HPDE6-E6E7 (cell line): ENCODE measurements at regions not wholly inside any gene's neighbourhood (a gene's known extent, or its start where the extent isn't known, plus 50 kb on each side); places are given as distances from the start of the nearest gene placed in this dataset.

ENCODE experiments used
- DNase-seq: peaks from one replicate; pipeline ENCODE4 v3.0.0; 2011; ENCODE audit warnings: missing footprints; ENCODE audit errors: extremely low spot score

DNA sequence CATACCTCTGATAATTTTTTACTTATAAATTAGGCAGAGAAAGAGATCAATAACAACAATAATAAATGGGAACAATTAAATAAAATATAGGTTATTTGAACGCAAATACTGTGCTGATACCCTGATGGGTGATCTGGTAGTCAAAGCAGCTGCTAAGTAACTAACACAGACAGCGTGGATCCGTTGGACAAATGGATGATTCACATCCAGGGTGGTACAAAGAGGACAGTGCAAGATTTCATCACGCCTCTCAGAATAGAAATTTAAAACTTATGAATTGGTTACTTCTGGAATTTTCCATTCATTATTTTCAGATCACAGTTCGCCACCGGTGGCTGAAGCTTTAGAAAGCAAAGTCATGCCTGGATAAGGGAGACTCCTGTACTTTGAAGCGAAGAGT, 1066.0 kb upstream of the ADGRL3 start:
- DNase-seq: no peak

DNA sequence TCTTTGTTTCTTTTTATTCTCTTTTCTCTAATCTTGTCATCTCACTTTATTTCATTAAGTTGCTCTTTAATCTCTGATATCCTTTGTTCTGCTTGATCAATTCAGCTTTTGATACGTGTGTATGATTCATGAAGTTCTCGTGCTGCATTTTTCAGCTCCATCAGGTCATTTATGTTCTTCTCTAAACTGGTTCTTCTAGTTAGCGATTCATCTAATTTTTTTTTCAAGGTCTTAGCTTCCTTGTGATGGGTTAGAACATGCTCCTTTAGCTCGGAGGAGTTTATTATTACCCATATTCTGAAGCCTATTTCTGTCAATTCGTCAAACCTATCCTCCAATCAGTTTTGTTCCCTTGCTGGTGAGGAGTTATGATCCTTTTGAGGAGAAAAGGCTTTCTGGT, 1045.0 kb upstream of the ADGRL3 start:
- DNase-seq: no peak

DNA sequence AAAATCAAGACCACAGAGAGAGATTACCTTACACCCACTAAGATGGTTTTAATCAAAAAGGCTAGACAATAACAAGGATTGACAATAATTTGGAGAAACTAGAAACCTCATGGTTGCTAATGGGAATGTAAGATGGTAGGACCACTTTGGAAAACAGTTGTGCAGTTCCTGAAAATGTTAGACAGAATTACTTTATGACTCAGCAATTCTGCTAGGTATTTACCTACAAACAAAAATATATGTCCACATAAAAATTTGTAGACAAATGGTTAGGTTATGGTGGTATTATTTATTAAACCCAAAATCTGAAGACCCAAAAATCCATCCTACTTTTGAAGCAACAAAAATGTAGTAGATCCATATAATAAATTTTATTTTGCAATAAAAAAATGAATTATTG, 1027.0 kb upstream of the ADGRL3 start:
- DNase-seq: no peak

DNA sequence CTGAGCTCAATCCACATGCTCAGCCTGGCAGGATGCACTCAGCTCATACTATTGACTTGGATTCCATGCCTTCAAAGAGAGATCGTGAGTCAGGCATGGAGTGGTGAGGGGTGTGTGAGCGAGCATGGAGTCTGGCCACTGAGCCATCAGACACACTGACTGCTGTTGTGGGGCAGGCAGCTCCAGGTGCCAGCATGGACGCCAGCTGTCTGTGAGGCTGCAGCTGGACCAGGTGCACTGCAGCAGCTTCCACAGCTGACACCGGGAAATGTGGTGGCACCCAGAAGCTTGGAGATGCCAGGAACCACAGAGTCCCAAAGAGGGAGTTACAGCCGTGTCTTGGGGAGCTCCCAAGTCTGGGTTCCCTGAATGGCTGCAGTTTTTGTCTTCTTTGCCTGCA, 1026.4 kb upstream of the ADGRL3 start:
- DNase-seq: no peak

DNA sequence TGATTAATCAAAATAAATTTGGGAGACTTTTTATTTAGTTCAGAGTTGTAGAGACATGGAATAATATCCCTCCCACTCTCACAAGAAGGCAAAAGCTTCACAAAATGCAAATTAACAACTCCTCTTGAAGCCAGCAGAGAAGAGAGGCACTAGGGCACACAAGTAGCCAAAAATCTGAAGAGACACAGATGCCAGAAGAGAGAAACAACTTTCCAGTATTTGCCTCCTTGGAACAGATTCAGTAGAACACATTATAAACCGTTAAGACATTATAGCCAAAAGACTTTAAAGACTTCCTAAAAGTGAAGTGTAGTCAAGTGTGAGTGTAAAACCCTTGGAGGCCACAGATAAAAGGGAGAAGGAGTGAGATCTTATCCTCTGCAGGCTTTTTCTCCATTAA, 1024.9 kb upstream of the ADGRL3 start:
- no peak for DNase-seq

DNA sequence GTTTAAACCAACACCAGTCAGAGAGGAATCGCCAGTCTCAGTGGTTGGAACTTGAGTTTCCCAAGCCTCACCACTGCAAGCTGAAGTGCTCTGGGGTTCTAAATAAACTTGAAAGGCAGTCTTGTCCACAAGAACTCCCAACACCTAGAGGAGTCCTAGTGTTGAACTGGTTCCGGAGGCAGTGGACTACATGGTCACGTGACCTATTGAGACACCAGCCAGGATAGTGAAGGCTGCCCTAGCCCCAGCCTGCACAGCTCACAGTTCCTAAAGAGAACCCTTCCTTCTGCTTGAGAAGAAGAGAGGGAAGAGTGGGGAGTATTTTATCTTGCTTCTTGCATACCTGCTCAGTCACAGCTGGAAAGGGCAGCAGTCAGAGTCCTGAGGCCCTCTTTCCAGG, 1012.7 kb upstream of the ADGRL3 start:
- no peak for DNase-seq

DNA sequence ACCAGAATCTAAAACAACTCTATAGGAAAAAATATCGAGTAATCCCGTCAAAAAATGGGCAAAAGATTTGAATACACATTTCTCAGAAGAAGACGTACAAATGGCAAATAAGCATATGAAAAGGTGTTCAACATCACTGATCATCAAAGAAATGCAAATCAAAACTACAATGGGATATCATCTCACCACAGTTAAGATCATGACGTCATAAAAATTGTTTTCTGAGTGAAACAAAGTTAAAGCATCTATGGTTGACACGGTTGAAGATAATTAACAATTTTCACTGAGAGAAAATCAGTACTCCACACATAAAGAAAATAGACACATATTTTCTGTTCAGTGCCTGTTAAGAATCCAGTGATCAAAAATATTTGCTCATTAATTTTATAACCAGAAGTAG, 1010.8 kb upstream of the ADGRL3 start:
- DNase-seq: no peak

DNA sequence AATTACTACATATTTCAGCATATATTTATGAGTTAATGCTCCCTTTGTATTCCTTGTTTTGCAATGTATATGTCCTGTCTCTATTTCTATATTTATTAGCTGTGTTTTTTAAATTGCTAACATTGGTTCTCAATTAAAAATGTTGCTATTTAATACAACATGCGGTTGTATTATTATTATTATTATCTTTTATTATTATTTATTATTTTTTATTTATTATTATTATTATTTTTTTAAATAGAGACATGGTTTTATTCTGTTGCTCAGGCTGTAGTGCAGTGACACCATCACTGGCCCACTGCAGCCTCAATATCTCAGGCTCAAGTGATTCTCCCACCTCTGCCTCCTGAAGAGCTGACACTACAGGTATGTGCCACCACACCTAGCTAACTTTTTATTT, 1005.9 kb upstream of the ADGRL3 start:
- DNase-seq: no peak

DNA sequence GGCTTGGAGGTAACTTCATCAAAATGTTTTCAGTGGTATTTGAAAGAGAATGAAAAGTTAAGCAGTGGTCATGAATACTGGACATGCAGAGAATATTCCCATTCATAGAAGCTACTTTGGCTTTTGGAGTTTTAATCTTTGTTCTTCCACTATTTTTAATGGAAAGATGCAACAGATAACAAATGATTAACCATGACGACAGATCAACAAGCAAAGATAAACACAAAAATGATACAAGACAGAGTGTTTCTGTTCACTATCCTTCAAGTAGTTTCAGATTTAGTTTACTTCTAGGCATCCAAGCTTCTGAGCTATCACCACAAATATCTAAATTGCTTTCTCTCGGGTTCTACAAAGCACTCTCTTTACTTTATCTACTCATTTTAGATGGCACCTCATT, 1004.9 kb upstream of the ADGRL3 start:
- no peak for DNase-seq

DNA sequence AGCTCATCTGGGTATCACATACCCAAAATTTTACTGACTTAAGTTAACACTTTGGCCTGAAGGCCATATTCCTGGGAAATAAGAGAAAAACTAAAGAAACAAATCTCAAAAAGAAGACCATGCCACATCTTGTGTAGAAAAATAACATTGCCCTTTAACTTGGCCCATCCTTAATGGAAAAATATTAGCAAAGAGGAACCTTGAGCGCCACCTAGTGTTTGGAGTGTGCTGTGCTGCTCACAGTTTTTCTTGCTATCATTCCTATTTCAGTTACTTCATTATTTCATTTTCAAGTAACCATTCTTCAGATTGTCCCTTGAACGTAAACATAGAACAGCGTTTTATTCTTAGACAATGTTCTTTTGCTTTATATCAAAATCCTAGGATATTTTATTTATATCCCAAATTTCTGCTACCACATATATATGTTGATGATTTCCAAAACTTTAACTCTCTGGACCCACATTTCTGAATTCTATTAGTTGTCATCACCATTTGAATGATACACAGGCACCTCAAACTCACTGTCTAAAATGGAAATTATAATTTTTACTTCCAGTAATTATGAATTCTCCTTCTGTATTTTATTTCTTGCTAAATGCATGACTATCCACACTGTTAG, 999.0 kb upstream of the ADGRL3 start:
- peak; percentile 10 for DNase-seq

DNA sequence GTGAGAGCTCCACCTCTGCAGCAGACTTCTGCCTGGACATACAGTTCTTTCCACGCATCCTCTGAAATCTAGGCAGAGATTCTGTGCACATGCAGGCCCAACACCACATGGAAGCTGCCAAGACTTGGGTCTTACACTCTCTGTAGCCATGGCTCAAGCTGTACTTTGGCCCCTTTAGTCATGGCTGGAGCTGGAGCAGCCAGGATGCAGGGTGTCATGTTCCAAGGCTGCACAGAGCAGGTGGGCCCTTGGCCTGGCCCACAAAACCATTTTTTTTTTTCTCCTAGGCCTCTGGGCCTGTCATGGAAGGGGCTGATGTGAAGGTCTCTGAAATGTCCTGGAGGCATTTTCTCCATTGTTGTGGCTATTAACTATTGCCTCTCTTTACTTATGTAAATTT, 990.5 kb upstream of the ADGRL3 start:
- no peak for DNase-seq

DNA sequence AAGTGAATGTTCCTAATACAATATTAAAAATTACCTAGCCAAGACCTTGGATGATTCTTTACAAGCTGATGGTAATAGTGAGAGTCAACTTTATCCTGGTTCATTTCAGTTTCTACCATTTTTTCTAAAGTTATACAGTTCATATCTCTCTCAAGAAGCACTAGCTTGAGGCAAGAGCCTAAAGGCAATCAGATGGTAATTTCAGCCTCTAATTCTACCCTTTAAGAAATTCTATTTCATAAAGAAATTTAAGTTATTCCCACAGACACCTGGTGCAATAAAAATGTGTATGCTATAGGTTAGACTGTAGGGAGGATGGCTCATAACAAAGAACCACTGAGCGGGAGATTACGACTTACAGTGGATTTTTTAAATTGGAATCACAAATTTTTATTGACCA, 984.2 kb upstream of the ADGRL3 start:
- DNase-seq: no peak

DNA sequence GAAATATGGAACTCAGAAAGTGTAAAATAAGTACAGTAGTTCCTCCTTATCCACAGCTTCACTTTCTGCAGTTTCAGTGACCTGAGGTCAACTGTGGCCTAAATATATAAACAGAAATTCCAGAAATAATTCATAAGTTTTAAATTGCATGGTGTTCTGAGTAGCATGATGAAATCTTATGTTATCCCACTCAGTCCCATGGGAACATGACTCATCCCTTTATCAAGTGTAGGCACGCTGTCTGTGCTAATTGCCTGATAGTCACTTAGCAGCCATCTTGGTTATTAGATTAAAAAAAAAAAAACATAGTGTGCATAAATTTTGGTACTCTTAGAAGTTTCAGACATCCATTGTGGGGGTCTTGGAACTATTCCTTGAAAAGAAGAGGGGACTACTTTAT, 983.4 kb upstream of the ADGRL3 start:
- peak; percentile 3 for DNase-seq

DNA sequence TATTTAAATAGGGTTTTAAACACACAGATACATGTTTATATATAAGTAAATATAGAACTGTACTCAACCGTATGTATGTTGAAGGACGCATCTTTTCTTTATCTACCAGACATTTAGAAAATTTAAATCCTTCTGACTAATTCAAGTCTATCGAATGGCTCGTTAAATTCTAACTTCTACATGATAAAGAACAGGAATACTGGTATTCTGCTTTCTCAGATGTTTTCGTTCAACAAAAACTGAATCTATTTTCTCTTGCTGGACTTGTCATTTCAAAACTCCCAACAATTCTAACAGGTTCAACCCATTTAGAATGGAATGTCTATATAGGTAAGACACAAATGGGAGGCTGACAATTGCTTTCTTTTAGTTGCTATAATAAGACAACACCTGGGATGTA, 978.3 kb upstream of the ADGRL3 start:
- DNase-seq: no peak

DNA sequence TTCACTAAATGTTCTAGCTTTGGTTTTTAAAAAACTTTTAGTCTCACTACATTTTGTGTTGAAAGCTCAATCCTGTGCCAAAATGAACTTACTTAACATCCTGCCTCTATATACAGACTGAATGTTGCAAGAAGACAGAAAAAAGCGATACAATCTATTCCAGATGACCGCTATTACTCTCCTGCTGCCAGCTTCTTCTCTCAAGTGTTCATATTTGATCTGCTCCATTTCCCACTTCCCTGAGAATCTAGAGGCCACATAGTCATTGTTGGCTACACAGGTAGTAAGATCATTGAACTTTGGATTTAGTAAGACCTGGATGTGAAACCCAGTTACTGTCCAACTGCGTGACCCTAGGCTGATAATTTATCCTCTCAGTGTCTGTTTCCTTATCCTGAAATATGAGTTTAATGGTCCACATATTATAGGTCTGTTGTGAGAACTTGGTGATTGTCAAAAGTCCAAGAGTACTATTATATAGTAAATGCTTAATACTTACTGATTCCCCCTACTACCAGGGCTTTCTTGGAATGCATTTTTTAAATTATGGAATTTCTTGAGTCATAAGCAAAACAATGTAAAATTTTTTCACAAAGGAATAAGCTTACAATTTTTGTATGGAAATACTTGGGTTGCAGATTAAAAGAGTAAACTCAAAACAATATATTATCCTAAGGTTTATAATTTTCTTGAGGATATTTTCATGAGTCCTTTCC, 976.8 kb upstream of the ADGRL3 start:
- DNase-seq: no peak

DNA sequence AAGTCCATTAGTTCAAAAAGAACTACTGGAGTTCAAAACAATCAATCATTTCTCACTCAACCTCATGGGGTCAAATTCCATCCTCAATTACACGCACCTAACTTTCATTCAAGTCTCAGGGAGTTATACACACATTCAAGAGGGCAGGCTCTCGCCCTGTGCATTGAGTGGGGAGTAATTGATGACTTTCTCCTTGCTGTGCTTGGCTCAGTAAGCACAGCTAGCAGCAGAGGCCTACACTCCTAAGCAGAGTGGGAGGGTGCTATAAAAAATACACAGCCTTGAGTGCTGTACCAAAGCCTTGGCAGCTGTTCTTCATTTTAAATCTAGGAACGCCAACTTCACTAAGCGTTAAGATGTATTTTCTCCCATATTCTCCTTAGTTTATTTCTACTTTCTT, 958.3 kb upstream of the ADGRL3 start:
- no peak for DNase-seq

DNA sequence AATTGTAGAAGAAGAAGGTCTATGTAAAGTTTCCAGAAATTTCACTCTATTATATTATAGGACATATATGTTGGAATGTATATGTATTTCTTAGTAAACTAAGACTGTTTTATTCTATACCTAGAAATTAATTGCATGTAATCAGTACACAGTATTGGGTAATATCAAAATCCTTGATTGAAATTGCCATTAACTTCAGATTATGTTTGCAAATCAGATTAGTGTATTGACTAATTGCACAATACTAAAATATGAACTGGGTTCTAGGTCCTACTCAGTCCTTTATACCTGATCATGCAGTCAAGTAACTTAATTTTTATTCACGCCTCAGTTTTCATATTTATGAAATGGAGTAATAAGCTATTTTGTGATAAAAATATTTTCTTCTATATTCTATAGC, 950.3 kb upstream of the ADGRL3 start:
- DNase-seq: no peak

DNA sequence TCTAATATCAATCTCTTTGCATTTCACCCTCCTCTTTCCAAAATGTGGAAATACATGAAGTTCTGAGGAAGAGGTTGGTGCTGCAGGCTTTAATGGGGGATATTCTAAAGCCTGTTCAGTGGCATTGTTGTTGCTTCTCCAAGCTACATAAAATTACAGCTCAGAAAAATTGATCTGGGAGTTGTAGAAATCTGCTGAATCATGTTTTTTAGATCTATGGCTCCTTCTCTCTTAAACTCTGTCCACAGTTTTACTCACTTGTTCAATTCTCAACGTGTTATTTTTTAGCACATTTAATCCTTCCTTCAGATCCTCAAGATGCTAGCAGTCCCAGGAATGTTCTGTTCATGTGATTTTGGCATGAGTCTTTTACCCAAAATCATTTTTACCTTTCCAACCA, 949.5 kb upstream of the ADGRL3 start:
- DNase-seq: no peak

DNA sequence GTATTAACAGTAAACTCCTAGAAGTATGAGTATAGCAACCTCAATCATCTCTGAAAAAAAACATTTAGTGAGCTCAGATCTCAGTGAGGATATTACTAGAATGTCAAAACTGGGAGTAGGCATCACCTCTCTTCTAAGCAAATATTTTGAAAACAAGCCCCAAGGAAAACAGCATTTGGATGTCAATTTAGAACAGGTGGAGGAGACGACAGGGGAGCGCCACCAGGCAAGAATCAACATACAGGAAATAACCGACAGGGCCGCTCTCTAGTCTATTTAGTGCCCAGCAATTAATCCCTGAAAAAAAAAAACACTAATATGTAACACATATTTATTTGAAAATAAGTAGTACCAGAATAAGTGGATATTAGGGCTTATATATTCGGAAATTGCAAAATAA, 940.3 kb upstream of the ADGRL3 start:
- DNase-seq: no peak

DNA sequence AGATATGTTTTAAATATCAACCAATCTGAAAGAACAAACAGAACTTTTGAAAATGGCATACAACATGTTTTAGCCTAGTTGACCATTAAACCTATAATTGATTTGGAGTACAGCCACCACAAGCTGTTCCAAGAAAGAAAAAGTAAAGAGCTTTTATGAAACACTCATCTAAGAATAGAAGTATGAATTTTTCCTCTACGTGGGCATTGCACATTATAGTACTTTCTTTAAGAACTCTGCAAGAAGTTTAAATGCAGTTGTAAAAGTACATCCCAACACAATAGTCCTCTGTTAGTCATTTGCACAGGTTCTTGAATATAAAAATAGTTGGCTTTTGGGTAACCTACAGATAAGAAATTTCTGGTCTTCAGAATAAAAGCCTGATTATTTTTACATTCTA, 933.6 kb upstream of the ADGRL3 start:
- DNase-seq: no peak

DNA sequence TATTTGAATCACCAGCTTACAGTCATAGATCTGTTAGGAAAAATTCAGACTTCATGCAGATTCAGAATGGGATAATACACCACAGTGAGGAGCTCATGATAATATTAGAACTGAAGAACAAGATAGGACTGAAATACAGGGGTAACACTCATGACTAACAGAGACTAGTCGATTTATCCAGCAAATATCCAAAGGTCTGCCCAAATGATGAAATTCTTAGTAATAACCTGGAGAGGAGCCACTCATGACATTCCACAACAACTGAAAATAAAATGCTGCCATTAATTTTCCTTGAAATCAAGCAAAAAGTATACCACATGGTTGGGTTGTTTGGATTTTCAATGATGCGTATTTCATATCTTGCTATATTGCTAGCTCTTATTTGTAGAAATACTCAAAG, 903.7 kb upstream of the ADGRL3 start:
- no peak for DNase-seq

DNA sequence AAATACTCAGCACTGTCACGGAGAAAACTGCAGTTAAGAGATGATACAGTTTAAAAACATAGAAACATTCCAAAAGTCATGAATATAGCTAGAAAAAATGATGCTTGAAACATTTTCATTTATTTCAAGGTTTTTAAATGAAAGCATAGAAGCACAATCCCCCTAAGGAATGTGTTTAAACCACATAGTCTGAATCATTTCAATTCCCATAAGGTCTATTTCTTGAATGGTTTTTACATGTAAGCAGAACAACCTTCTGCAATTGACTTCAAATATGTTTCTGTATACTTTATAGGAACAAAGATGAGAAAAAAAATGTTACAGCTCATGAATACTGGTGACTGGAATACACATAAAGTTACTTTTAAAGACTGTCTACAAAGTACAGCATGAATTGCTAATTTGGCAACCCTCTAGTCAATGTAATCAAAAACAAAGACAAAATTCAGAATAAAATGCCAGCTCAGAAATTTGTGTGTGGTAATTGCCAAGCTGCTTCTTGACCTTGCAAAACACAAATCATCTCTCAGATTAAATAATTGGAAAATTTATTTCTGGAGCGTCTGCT, 886.4 kb upstream of the ADGRL3 start:
- DNase-seq: no peak

DNA sequence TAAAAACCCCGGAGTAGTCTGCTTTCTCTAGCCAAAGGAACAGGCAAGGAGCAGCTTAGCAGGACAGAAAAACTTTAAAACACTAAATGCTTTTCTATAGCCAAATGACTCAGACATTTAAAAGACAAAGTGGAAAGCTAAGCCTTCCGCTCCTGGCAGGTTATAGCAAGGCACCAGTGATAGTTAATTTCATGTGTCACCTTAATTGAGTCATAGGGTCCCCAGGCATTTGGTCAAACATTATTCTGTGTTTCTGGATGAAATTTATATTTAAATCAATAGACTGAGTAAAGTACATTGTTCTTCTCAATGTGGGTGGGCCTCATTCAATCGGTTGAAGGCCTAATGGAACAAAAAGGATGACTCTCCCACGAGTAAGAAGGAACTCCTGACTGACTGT, 885.7 kb upstream of the ADGRL3 start:
- DNase-seq: no peak

DNA sequence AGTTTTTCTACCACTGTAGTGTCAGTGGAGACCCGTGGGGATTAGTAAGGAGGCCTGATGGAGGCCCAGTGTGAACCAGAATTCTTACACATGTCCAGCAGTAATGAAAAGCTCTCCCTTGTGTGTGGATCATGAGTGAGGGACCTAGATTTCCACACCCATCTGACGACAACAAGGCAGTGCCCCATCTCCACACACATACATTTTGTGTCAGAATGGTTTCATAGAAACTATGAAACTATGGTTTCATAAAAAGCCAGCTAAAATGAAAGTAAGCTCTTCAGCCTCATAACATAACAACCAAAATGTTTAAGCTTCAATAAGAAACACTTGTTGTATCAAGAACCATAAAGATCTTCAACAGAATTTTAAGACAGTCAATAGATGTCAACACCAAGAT, 884.5 kb upstream of the ADGRL3 start:
- no peak for DNase-seq
